HG03108 (cell line): ENCODE measurements at regions not wholly inside any gene's neighbourhood (a gene's known extent, or its start where the extent isn't known, plus 50 kb on each side); places are given as distances from the start of the nearest gene placed in this dataset.
"Not testable (repeated sequence)": the region's sequence is repeated elsewhere in the genome, so short reads cannot be mapped to it uniquely, and the experiment has no call there.

Source experiments
- ATAC-seq: cut with Tn5 transposase; IDR thresholded peaks from one replicate; pipeline ENCODE4 v1.9.1; 2021; ENCODE audit warnings: moderate library complexity; ENCODE audit not compliant: unreplicated experiment

- ATAC-seq: no peak
Observed at GRCh38 chr2:122056853-122057252, 301.4 kb downstream of the TSN start.

DNA sequence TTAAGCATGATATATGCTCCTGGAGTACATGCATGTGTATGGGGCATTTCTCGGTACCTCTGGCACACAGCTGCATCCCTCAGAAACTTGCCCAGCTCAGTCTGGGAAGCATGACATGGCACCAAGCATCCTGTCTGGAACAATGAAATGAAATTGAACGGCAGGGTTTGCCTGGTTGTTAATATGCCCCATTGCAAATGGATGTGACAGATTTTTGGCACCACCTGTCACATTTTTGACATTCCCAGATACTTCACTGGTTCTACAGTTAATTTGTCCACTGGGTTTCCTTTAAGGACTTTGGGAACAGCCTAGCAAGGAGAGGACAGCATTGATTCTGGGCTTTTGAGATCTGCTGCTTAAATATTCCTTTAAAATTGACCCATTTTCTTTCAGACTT, 305.8 kb downstream of the TSN start:
- no peak for ATAC-seq

GRCh38 chr2:122061831-122062230, 306.4 kb downstream of the TSN start:
- ATAC-seq: no peak

GRCh38 chr2:122062506-122062905, 307.1 kb downstream of the TSN start:
- no peak for ATAC-seq

GRCh38 chr2:122063716-122064115, 308.3 kb downstream of the TSN start:
- ATAC-seq: no peak

- no peak for ATAC-seq
Observed at GRCh38 chr2:122070241-122070731, 314.8 kb downstream of the TSN start.

DNA sequence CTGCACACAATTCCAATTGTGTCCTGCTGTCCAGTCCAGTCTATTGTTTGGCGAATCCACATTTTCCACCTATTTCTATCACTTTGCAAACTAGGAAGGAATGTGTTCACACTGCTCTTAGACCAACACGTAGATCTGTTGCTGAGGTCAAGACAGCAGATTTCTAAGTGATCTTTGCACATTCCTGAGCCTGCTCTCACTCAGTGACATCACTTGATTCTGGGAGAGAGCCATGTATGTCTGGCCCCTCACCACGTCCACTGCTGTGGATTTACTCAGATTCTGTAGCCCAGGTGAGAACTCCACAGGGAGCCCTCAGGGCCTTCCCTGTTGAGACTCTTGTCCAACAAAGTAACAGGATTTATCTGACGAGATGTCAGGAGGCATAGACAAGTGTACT, 317.2 kb downstream of the TSN start:
- ATAC-seq: no peak

DNA sequence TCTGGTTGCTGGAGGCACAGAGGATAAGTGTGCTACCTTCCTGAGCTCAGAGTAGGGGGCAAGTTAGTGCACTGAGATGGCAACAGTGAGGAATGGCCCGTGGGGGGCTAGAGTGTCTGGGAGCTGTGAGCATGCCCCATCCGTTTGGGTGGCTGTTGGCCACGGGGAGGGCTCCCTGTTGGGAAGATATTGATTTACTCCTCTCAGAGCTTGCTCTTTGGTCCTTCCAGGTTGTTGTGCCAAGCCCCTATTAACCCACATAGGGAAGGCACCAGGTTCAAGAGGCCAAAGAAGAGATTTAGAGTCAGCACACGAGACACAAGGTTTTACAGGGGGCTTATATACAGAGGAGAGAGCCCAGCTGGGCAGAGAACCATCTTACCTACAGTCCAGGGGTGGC, 318.8 kb downstream of the TSN start:
- ATAC-seq: no peak

- ATAC-seq: no peak
Observed at GRCh38 chr2:122075381-122075780, 319.9 kb downstream of the TSN start.

GRCh38 chr2:122077114-122077513, 321.7 kb downstream of the TSN start:
- no peak for ATAC-seq

GRCh38 chr2:122077771-122078170, 322.3 kb downstream of the TSN start:
- ATAC-seq: no peak

GRCh38 chr2:122078451-122078850, 323.0 kb downstream of the TSN start:
- ATAC-seq: no peak

DNA sequence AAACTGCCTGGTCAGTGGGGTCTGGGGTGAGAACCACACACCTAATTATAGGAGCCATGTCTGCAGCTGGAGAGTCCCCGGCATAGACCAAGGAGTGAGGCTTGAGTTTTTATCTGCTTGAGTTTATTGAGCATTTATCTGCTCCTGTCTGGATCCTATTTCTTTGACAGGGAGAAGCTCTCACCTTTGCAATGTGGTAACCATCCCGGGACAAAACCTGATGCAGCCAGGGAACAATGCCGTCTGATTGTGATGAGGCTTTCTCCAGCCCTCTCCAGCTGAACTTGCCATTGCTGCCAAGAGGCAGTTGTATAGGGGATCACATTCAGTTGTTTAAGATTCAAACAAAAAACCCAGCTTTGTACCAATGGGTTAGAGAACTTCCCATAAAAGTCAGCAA, 324.4 kb downstream of the TSN start:
- ATAC-seq: no peak

DNA sequence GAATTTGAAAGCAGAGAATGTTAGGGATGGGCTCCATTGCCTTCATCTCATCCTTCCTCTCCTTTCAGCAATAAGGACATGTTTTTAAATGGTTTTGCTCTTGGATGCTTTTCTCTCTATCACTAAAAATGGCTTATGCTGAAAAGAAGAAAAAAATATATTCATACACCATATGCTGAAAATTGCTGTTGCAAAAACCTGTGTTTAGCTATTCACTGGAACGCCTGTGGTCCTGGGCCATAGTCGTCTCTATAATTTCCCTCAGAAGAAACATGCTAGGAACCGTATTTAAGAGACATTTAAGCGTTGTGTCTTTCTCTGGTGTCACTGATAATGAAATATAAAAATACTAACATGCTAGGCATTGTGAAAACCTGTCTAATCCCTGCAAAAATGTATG, 324.9 kb downstream of the TSN start:
- no peak for ATAC-seq

GRCh38 chr2:122080871-122081270, 325.4 kb downstream of the TSN start:
- ATAC-seq: no peak

DNA sequence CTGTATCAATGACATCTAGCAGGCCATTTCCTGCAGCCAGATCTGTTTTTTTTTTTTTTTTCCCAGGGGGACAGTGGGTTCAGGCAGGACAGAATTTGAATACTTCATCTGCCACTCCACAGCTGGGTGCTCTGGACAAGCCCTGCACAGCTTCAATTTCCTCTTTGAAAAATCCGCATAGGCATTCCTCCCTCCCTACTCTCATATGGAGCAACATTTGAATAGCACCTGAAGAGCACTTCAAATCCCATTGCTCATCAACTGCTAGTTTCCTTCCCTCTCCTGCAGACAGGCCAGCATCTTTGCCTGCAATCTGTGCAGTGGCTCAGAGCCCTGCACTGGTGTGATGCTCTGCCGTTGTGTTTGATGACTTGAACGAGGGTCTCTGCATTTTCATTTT, 326.3 kb downstream of the TSN start:
- no peak for ATAC-seq

DNA sequence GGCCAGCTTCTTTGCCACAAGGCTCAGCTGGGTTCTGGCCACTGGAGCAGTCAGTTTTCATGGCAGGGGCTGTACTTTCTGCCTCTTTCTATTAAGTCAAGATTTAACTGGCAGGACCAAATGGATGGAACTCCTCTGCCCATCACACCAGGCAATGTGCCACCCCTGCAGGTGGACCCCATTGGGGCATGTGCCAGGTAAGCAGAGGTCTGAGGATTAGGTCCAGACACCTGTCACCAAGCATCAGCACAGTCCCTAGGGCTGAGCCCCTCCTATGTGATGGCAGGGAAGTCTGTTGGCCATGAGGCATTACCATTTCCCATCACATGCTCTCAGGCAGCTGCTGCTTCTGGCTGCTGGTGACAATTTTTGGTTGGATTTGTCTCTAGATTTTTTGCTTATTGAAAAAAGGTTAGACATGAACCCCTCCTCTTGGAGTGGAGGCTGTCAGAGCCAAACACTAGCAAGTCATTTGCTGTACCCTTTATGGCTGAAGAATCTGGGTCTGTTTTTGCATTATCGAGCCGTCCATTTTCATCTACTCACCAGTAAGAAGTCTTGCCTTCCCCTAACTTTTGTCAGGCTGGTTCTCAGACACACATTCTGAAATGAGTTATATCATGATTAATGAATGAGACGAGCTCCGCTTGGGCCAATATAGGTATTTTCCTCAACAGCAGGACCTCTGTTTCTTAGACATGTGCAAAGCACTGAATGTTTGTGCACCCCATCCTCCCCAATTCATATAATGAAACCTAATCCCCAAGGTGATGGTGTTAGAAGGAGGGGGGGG, 328.0 kb downstream of the TSN start:
- no peak for ATAC-seq

DNA sequence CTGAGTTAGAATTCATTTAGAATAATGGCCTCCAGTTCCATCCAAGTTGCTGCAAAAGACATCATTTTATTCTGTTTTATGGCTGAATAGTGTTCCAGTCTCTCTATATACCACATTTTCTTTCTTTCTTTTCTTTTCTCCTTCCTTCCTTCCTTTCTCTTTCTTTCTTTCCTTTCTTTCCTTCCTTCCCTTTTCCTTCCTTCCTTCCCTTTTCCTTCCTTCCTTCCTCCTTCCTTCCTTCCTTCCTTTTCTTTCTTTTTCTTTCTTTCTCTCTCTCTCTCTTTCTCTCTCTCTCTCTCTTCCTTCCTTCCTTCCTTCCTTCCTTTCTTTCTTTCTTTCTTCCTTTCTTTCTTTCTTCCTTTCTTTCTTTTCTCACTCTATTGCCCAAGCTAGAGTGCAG, 330.2 kb downstream of the TSN start:
- ATAC-seq: not testable (repeated sequence)

- ATAC-seq: no peak
Observed at GRCh38 chr2:122094557-122094956, 339.1 kb downstream of the TSN start.

DNA sequence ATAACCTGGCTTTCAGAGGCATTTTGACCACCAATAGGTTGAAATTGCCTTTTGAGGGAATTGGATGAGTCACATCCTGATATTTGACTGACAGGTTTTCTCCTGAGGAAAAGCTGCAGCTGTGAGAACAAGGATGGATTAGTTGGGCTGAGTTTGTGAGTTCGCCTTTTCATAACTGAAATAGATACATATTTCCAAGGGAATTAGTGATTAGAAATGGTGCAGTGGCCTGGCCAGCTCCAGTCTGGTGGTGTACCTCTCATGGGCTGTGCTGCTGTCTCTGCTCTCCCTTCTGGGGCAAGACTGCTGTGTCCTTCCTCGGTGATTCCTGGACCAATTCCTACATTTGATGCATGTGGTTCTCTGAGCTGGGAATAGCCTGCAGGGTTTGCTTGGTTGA, 341.3 kb downstream of the TSN start:
- no peak for ATAC-seq

DNA sequence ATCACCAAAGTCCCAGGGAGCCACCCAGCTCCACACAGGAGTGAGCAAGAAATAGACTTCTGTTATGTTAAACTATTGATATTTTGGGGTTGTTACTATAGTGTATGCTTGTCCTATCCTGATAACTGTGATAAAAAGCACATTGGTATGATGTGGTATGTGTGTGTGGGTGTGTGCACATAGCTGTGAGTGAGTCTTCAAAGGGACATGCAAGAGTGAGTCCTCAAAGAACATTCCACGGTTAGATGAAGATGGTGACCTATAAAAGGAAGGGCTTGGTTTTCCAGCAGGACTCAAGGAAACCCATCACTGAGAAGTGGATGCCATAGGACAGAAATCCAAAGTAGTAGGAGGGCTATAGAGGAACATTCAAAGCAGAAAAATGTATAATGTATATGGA, 342.9 kb downstream of the TSN start:
- no peak for ATAC-seq

DNA sequence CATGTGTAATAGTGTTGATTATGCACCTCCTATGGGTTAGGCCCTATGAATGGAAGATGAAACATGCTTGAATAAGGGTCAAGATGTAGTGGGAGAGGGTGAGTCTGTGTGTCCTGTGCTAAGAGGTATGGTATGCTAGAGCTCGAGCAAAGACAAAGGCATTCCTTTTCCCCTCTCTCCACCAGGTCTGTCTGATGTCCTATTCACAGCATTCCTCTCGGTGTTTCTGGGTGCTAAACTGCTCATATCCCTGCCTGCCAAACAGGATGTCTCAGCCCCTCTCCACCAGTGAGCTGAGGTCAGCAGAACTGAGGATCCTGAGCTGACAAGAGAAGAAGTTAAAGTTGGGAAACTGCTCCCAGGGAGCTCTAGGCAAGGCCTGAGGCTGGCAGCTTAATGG, 344.9 kb downstream of the TSN start:
- ATAC-seq: no peak

- no peak for ATAC-seq
Observed at GRCh38 chr2:122100756-122101155, 345.3 kb downstream of the TSN start.
